Skeletal muscle satellite cell (primary cell): ENCODE measurements at regions not wholly inside any gene's neighbourhood (a gene's known extent, or its start where the extent isn't known, plus 50 kb on each side); places are given as distances from the start of the nearest gene placed in this dataset.

Experiments
- H3K27me3 ChIP-seq: 2 replicates; pipeline ENCODE4 v1.7.0; 2013; ENCODE audit warnings: low read length; ENCODE audit not compliant: control insufficient read depth, insufficient read depth
- H3K36me3 ChIP-seq: 2 replicates; pipeline ENCODE4 v1.7.0; 2013; ENCODE audit warnings: mild to moderate bottlenecking, control low read depth, low read length; ENCODE audit not compliant: insufficient read depth
- H3K4me1 ChIP-seq: 2 replicates; pipeline ENCODE4 v1.7.0; 2013; ENCODE audit warnings: low read length; ENCODE audit not compliant: control insufficient read depth, insufficient read depth
- H3K4me2 ChIP-seq: 2 replicates; pipeline ENCODE4 v1.7.0; 2013; ENCODE audit warnings: mild to moderate bottlenecking, low read length
- H3K4me3 ChIP-seq: 2 replicates; pipeline ENCODE4 v1.7.0; 2013; ENCODE audit warnings: low read length
- H3K9ac ChIP-seq: 2 replicates; pipeline ENCODE4 v1.7.0; 2013; ENCODE audit warnings: mild to moderate bottlenecking, low read depth, low read length, moderate library complexity
- H3K9me3 ChIP-seq: replicated peaks from 2 replicates; pipeline ENCODE4 v1.7.0; 2013; ENCODE audit warnings: mild to moderate bottlenecking, control low read depth, low read length

- no peaks in the 10 kb centered on the region for H3K4me1 ChIP-seq
- no peaks in the 10 kb centered on the region for H3K9me3 ChIP-seq
- H3K4me2 ChIP-seq = no peak overlapping the region
- H3K4me3 ChIP-seq = no peak overlapping the region
- no peaks in the 10 kb centered on the region for H3K36me3 ChIP-seq
- no peak overlapping the region for H3K9ac ChIP-seq
- H3K27me3 ChIP-seq = no peaks in the 10 kb centered on the region
Observed at GRCh38 chr5:110323832-110324231, 402.6 kb downstream of the TMEM232 start.

DNA sequence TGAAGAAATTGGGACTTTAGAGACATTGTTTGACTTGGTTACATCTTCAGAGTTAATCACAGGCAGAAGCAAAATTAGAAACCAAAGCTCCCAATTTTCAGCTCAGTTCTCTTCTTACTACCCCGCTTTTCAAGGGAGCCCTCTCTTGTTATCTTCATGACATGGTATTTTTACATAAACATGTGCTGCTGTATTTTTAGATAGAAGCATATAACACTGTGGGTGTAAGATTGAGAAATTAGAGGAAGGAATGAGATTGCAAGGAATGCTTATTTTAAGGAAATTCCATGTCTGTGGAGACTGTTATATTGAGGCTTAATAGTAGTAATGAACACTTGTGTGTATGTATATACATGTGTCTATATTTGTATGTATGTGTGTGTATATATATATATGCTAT is 401.6 kb downstream of the TMEM232 start:
- Histone ChIP-seq H3K4me3 (no peak overlapping the region), H3K4me2 (no peak overlapping the region), H3K9ac (no peak overlapping the region), H3K36me3 (no peaks in the 10 kb centered on the region), H3K4me1 (no peaks in the 10 kb centered on the region), H3K27me3 (no peaks in the 10 kb centered on the region), H3K9me3 (no peaks in the 10 kb centered on the region)

DNA sequence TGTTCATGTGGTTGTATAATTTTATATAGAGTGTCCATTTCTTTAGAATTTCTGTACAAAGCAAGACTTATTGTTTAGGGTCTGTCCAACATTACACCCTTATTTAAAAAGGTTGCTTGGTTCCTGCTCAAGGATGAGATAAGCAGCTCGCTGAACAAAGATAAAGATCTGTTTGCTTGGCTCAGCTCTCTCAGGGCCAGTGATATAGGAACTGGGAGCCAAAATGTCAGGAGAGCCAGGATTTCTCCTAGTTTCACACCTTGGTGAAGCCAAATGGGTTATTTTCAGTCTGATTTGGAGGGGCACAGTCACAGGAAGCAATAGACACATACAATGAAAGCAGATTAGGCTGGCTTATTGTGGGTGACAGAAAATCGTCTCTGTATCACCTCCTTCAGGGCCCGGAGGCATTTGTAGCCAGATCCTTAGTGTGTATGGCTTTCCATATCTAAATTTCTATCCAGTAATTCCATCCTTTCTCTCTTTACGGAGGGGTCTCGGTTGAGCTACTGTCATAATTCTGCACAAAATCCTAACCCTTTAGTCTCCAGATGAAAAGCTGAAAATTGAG is 396.4 kb downstream of the TMEM232 start:
- Histone ChIP-seq H3K4me3 (no peak overlapping the region), H3K4me1 (peaks cover 4% of the 10 kb centered on the region), H3K27me3 (no peaks in the 10 kb centered on the region), H3K9me3 (no peaks in the 10 kb centered on the region), H3K4me2 (no peak overlapping the region), H3K36me3 (no peaks in the 10 kb centered on the region), H3K9ac (no peak overlapping the region)

DNA sequence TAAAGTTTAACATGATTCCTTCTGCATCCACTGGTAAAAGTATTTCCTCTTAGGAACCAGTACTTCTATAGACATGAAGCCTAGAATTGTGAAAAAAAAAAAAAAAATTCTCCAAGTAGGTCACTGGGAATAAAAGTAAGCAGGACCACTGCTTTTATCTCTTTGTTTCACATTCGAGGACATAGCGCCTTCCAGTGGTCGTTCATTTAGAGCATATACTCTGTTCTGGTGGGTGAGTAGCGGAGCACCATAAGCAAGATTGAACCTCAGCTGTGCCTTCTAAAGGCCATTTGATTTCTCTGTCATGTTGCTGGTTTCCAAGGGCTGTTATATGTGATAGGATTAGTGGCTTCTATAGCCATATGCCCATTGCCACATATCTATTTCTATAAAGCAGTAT is 393.1 kb downstream of the TMEM232 start:
- Histone ChIP-seq H3K9me3 (no peaks in the 10 kb centered on the region), H3K27me3 (no peaks in the 10 kb centered on the region), H3K4me3 (no peak overlapping the region), H3K9ac (no peak overlapping the region), H3K4me1 (peaks cover 10% of the 10 kb centered on the region), H3K36me3 (no peaks in the 10 kb centered on the region), H3K4me2 (no peak overlapping the region)

DNA sequence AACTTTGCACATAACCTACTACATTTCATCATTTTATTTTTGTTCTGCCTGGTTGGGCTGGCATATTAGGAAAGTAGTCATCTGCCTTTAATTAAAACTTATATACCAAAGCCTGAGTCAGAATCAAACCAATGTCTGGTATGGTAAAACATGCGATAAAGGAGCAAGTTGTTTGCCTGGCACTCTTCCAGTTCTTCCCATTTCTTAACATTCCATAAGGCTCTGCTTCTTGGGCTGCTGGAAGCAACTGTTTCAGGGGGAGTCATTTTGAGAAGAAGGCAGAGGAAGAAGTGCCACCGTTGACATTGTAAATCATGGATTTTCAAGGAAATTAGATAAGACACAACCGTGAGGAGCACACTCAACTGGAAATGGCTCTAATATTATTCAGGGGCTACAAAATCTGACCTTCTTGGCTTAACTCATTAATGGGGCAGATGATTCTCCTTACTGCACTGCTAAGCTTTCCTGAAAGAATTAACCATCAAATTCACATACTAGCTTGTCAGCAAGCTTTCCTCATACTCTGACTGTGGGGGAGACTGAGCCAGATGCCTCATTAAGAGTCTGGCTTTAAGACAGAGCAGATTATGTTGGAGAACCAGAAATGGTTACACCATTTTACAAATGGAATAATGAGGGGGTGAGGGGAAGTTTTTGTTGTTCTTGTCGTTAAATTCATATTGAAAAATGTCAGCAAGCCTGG is 391.0 kb downstream of the TMEM232 start:
- Histone ChIP-seq H3K4me2 (peak overlapping the region; percentile 31), H3K9ac (no peak overlapping the region), H3K9me3 (no peaks in the 10 kb centered on the region), H3K36me3 (no peaks in the 10 kb centered on the region), H3K4me3 (no peak overlapping the region), H3K27me3 (no peaks in the 10 kb centered on the region), H3K4me1 (peaks cover 10% of the 10 kb centered on the region)

DNA sequence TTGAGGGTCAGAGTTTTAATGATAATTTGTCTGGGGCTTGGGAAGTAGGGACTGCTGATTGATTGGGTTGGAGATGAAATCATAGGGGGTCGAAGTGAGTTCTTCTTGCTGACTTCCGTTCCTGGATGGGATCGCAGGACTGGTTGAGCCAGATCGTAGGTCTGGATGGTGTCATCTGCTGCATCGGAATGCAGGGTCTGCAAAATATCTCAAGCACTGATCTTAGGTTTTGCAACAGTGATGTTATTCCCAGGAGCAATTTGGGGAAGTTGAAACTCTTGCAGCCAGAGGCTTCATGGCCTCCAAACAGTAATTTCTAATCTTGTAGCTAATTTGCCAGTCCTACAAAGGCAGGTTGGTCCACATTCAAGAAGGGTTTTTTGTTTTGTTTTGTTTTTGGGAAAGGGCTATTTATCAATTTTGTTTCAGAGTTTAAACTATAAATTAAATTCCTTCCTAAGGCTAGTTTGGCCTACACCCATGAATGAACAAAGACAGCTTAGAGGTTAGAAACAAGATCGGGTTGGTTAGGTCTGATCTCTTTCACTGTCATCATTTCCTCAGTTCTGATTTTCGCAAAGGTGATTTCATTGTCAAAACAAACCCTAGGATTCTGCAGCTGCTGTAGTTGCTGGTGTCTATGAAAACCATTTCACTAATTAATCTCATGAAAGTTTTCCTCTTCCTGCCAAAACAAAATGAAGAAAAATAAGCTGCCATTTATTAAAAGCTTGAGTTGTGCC is 388.0 kb downstream of the TMEM232 start:
- H3K4me3 ChIP-seq = no peak overlapping the region
- no peaks in the 10 kb centered on the region for H3K27me3 ChIP-seq
- H3K4me1 ChIP-seq = peaks cover 10% of the 10 kb centered on the region
- H3K9ac ChIP-seq = no peak overlapping the region
- no peaks in the 10 kb centered on the region for H3K9me3 ChIP-seq
- no peak overlapping the region for H3K4me2 ChIP-seq
- no peaks in the 10 kb centered on the region for H3K36me3 ChIP-seq

DNA sequence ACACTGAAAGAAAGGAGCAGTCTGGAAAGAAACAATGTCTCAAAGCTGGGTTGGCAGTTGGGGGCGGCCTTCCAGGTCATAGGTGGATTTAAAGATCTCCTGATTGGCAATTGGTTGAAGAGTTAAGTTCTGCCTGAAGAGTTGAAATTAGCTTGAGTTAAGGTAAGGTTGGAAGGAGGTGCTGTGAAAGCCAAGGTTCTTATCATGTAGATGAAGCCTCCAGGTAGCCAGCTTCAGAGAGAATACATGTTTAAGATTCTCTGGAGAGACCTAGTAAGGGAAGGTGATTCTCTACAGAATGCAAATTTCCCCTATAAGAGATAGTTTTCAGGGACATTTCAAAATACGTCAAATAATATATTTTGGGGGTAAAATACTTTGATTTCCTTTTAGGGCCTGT is 387.1 kb downstream of the TMEM232 start:
- Histone ChIP-seq H3K9ac (no peak overlapping the region), H3K4me1 (peaks cover 10% of the 10 kb centered on the region), H3K36me3 (no peaks in the 10 kb centered on the region), H3K9me3 (no peaks in the 10 kb centered on the region), H3K4me2 (no peak overlapping the region), H3K4me3 (no peak overlapping the region), H3K27me3 (no peaks in the 10 kb centered on the region)

DNA sequence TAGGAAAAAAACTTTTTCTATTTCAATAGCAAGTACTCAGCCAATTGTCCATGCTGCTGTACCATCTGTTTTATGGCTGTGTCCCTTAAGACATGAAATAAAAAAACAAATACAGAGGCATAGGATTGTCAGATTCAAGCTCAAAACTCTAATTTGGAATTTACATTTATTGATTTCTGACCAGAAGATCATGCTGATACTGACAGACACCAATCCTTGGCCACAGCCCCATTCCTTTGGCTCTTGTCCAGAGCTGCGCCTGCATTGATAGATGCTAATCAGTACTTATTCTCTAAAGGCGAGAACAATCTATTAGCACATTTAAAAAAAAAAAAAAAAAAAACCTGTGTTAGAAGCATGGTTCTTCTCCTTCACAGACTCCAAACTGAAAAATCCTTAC is 384.6 kb downstream of the TMEM232 start:
- no peak overlapping the region for H3K4me2 ChIP-seq
- H3K27me3 ChIP-seq = no peaks in the 10 kb centered on the region
- H3K9me3 ChIP-seq = no peaks in the 10 kb centered on the region
- no peak overlapping the region for H3K4me3 ChIP-seq
- H3K4me1 ChIP-seq = no peaks in the 10 kb centered on the region
- H3K36me3 ChIP-seq = no peaks in the 10 kb centered on the region
- no peak overlapping the region for H3K9ac ChIP-seq

DNA sequence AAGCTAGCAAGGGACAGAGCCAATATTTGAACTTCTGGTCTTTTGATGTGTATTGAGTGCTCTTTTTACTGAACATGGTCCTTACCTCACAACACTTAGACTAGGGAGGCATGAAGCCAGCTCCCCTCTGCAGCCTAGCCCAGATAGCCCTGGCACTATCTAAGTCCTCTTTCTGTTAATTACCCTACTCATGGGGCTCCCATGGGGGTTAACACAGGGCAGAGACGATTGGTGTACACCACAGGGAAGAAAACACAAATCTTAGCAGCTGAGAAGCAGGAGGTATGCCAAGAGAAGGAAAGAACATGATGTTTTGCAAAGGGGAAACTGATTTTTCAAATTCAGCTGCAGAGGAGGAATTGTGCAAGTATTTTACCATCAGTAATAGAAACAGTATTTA is 383.8 kb downstream of the TMEM232 start:
- Histone ChIP-seq H3K4me2 (no peak overlapping the region), H3K4me1 (no peaks in the 10 kb centered on the region), H3K4me3 (no peak overlapping the region), H3K9me3 (no peaks in the 10 kb centered on the region), H3K9ac (no peak overlapping the region), H3K27me3 (no peaks in the 10 kb centered on the region), H3K36me3 (no peaks in the 10 kb centered on the region)

- no peak overlapping the region for H3K4me2 ChIP-seq
- H3K4me1 ChIP-seq = no peaks in the 10 kb centered on the region
- no peaks in the 10 kb centered on the region for H3K9me3 ChIP-seq
- no peaks in the 10 kb centered on the region for H3K36me3 ChIP-seq
- no peak overlapping the region for H3K9ac ChIP-seq
- H3K27me3 ChIP-seq = no peaks in the 10 kb centered on the region
- H3K4me3 ChIP-seq = no peak overlapping the region
Observed at GRCh38 chr5:110343616-110344015, 382.9 kb downstream of the TMEM232 start.

GRCh38 chr5:110345623-110346022 is 380.8 kb downstream of the TMEM232 start:
- H3K4me1 ChIP-seq = no peaks in the 10 kb centered on the region
- no peak overlapping the region for H3K9ac ChIP-seq
- no peaks in the 10 kb centered on the region for H3K9me3 ChIP-seq
- H3K4me3 ChIP-seq = no peak overlapping the region
- no peaks in the 10 kb centered on the region for H3K27me3 ChIP-seq
- H3K36me3 ChIP-seq = no peaks in the 10 kb centered on the region
- H3K4me2 ChIP-seq = no peak overlapping the region
